Testis (tissue), 2 donors: ENCODE measurements at regions not wholly inside any gene's neighbourhood (a gene's known extent, or its start where the extent isn't known, plus 50 kb on each side); places are given as distances from the start of the nearest gene placed in this dataset.

Experiments used
- DNase-seq: peaks from one replicate; pipeline ENCODE4 v3.0.0-alpha.2; 2019
- H3K27ac ChIP-seq, 2 donors: fragments of 200-600 bp; sonication (generic); one replicate each; pipeline ENCODE4 v1.5.1; 2019
- H3K27me3 ChIP-seq: fragments of 200-600 bp; sonication (generic); one replicate; pipeline ENCODE4 v1.5.1; 2019
- H3K36me3 ChIP-seq: fragments of 200-600 bp; sonication (generic); one replicate; pipeline ENCODE4 v1.5.1; 2017; ENCODE audit warnings: low read depth; ENCODE audit errors: missing control alignments
- H3K4me1 ChIP-seq: fragments of 200-600 bp; sonication (generic); one replicate; pipeline ENCODE4 v1.5.1; 2019
- H3K4me3 ChIP-seq, 2 donors: fragments of 200-600 bp; sonication (generic); one replicate each; pipeline ENCODE4 v1.5.1; 2017 to 2019
- H3K9me3 ChIP-seq: fragments of 200-600 bp; sonication (generic); one replicate; pipeline ENCODE4 v1.5.1; 2017
- POLR2A ChIP-seq: fragments of 450-650 bp; IDR thresholded peaks from one replicate; pipeline ENCODE4 v1.6.1; 2017; ENCODE audit warnings: antibody characterized with exemption, mild to moderate bottlenecking, moderate library complexity
- WGBS, 2 donors: methylation state at CpG; one replicate each; pipeline ENCODE4 v1.1.5; 2018; 5-methylcytosine and 5-hydroxymethylcytosine counted together
- intact Hi-C: fragments of 100-400 bp; cut with DNase I; formaldehyde crosslinking; loops from one replicate; pipeline ENCODE4 v1.15.1; 2023; ENCODE audit warnings: low total_unique reads
- TF ChIP-seq, protein P1 (sequence below), 3 experiments: fragments of 450-650 bp in 2 of 3; fragments of 200-600 bp in 1 of 3; sonication (generic) in 1 of 3; IDR thresholded peaks; one replicate each; pipeline ENCODE4 v1.5.1; 2016 to 2019; ENCODE audit warnings: antibody characterized with exemption in 3 of 3, mild to moderate bottlenecking in 2 of 3, moderate library complexity in 1 of 3

DNA sequence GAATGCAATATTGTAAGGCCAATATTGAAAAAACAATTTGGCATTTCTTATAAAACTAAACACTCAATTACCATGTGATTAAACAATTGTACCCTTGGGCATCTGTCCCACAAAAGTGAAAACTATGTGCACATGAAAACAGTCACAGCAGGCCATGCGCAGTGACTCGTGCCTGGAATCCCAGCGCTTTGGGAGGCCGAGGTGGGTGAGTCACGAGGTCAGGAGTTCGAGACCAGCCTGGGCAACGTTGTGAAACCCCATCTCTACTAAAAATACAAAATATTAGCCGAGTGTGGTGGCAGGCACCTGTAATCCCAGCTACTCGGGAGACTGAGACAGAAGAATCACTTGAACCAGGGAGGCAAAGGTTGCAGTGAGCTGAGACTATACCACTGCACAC lies 343.7 kb downstream of the DMRTA1 start:
- no peak for DNase-seq
- Histone ChIP-seq H3K36me3 (no peaks in the 10 kb centered on the region), H3K27ac (no peak overlapping the region), H3K27me3 (no peaks in the 10 kb centered on the region), H3K4me1 (no peaks in the 10 kb centered on the region), H3K4me3 (no peak overlapping the region), H3K9me3 (no peaks in the 10 kb centered on the region)
- WGBS, 2 donors = 84% methylated on average over 9 of the region's 9 CpGs
- intact Hi-C loops = no loop called here
- TF ChIP-seq, protein P1, sequence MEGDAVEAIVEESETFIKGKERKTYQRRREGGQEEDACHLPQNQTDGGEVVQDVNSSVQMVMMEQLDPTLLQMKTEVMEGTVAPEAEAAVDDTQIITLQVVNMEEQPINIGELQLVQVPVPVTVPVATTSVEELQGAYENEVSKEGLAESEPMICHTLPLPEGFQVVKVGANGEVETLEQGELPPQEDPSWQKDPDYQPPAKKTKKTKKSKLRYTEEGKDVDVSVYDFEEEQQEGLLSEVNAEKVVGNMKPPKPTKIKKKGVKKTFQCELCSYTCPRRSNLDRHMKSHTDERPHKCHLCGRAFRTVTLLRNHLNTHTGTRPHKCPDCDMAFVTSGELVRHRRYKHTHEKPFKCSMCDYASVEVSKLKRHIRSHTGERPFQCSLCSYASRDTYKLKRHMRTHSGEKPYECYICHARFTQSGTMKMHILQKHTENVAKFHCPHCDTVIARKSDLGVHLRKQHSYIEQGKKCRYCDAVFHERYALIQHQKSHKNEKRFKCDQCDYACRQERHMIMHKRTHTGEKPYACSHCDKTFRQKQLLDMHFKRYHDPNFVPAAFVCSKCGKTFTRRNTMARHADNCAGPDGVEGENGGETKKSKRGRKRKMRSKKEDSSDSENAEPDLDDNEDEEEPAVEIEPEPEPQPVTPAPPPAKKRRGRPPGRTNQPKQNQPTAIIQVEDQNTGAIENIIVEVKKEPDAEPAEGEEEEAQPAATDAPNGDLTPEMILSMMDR (IDR thresholded peaks at IDR 0.05) = no peak
- no peak for TF ChIP-seq POLR2A

DNA sequence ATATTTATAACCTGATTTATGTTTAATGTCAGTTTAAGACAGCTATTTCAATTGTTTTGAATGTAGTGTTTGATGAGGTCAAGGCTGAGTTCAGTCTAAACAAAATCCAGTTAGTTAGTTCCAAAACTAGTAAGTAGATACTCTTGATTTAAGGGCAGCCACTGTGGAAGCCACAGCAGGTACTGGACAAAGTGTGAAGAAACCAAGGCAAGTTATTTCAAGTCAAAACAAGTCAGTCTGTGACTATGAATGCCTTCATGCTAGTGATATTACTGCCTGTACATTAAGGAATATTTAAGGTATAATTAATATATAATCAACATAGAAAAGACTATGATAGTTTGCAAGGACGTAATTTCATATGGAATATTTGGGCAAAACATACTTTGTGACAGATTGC lies 362.3 kb downstream of the DMRTA1 start:
- no peaks in the 10 kb centered on the region for H3K9me3 ChIP-seq
- H3K4me1 ChIP-seq = no peaks in the 10 kb centered on the region
- no peak for TF ChIP-seq POLR2A
- TF ChIP-seq, protein P1 (IDR thresholded peaks at IDR 0.05) = no peak
- no peaks in the 10 kb centered on the region for H3K36me3 ChIP-seq
- no peak for DNase-seq
- no peaks in the 10 kb centered on the region for H3K27me3 ChIP-seq
- H3K4me3 ChIP-seq = no peak overlapping the region
- intact Hi-C loops = no loop called here
- WGBS, 2 donors = 88 to 89% methylated on average over 1 of the region's 1 CpG
- H3K27ac ChIP-seq = no peak overlapping the region

DNA sequence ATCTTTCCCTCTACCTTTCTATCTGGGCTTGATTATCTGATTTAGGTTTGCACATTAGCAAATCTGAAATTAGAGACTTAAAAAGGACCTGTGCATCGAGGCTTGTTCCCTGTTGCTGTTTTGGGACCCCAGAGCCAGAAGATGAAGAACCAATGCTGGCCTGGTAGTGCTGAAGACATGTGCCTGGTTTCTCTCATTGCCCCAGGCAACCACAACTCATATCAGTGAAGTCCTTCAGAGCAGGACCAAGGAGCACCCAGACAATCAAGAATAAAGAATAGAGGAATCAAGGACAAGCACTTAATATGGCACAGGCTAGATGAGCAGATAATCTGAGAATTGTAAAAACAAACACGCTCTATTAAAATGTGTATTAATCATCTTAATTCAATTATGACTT lies 362.7 kb downstream of the DMRTA1 start:
- intact Hi-C loops = no loop called here
- 82 to 88% methylated on average over 2 of the region's 2 CpGs for WGBS, 2 donors
- no peaks in the 10 kb centered on the region for H3K27me3 ChIP-seq

DNA sequence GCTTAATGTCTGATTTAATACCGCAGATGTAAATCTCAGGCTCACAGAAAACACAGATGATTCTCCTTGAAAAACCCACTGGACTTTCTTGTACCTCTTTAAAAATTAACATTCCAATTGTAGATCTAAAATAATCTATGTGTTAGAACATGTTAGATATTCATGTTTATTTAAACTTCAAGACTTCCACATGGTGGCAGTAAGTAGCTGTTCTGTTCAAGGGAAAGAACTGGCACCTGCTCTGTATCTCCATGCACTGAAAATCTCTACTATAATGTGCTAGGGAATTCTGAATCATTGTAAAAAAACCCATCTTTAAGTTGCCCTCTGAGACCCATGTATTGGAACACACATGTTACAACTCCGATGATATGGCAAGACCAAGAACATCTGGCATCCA lies 366.9 kb downstream of the DMRTA1 start:
- no peak overlapping the region for H3K27ac ChIP-seq
- H3K4me3 ChIP-seq = no peak overlapping the region
- H3K4me1 ChIP-seq = no peaks in the 10 kb centered on the region
- no peaks in the 10 kb centered on the region for H3K27me3 ChIP-seq
- TF ChIP-seq POLR2A = no peak
- TF ChIP-seq, protein P1 (IDR thresholded peaks at IDR 0.05) = peak in 1 of 3 experiments; percentile 26
- H3K9me3 ChIP-seq = no peaks in the 10 kb centered on the region
- 57 to 72% methylated on average over 2 of the region's 2 CpGs for WGBS, 2 donors
- intact Hi-C loops = no loop called here
- H3K36me3 ChIP-seq = no peaks in the 10 kb centered on the region
- DNase-seq = no peak

More for the DNA sequence above, 362.7 kb downstream of the DMRTA1 start:
- Histone ChIP-seq H3K27ac (no peak overlapping the region), H3K9me3 (no peaks in the 10 kb centered on the region), H3K36me3 (no peaks in the 10 kb centered on the region), H3K4me3 (no peak overlapping the region), H3K4me1 (no peaks in the 10 kb centered on the region)
- TF ChIP-seq POLR2A = no peak
- TF ChIP-seq, protein P1 (IDR thresholded peaks at IDR 0.05) = no peak
- no peak for DNase-seq

DNA sequence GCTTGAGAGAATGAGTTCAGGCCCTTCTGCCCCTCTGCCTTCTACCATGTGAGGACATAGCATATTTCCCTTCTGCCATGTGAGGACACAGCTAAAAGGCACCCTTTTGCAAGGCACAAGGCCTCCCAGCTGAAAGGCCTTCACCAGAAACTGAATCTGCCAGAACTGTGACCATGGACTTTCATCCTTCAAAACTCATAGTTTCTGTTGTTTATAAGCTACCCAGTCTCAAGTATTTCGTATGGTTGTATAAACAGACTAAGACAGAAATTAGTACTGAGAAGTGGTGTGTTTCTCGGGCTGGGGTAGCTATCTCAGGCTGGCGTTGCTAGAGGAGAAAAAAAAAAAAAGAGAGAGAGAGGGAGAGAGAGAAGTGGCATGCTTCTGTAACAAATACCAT lies 368.6 kb downstream of the DMRTA1 start:
- Histone ChIP-seq H3K9me3 (no peaks in the 10 kb centered on the region), H3K36me3 (no peaks in the 10 kb centered on the region), H3K27ac (no peak overlapping the region), H3K4me1 (no peaks in the 10 kb centered on the region), H3K27me3 (no peaks in the 10 kb centered on the region), H3K4me3 (no peak overlapping the region)
- intact Hi-C loops = no loop called here
- no peak for DNase-seq
- no peak for TF ChIP-seq POLR2A
- TF ChIP-seq, protein P1 (IDR thresholded peaks at IDR 0.05) = no peak
- WGBS, 2 donors = 73 to 78% methylated on average over 3 of the region's 3 CpGs
